Urothelium cell line (cell line): ENCODE measurements at regions not wholly inside any gene's neighbourhood (a gene's known extent, or its start where the extent isn't known, plus 50 kb on each side); places are given as distances from the start of the nearest gene placed in this dataset.
"Not testable (repeated sequence)": the region's sequence is repeated elsewhere in the genome, so short reads cannot be mapped to it uniquely, and the experiment has no call there.

Experiments
- DNase-seq: peaks from one replicate; pipeline ENCODE4 v3.0.0; 2011; ENCODE audit warnings: low spot score, mixed read lengths
- FAIRE-seq: peaks from 2 replicates; lab custom pipeline; 2011; peaks lifted over from hg19 to GRCh38; lab: Jason Lieb, UNC

GRCh38 chr14:71236487-71236886, 329.2 kb downstream of the PCNX1 start:
- DNase-seq (no peak), FAIRE-seq (no peak)

GRCh38 chr14:71237556-71237955, 330.3 kb downstream of the PCNX1 start:
- DNase-seq = no peak
- no peak for FAIRE-seq

- DNase-seq (no peak), FAIRE-seq (peak; percentile 90)
These were observed 331.6 kb downstream of the PCNX1 start for GRCh38 chr14:71238835-71239234.

- FAIRE-seq = peak; percentile 56
These were observed 332.9 kb downstream of the PCNX1 start for GRCh38 chr14:71240171-71240570.

GRCh38 chr14:71240866-71241520, 333.7 kb downstream of the PCNX1 start:
- FAIRE-seq (no peak), DNase-seq (no peak)

More at GRCh38 chr14:71240171-71240570, 332.9 kb downstream of the PCNX1 start:
- no peak for DNase-seq

GRCh38 chr14:71242237-71242748, 335.0 kb downstream of the PCNX1 start:
- no peak for DNase-seq
- FAIRE-seq = peak; percentile 55

- FAIRE-seq (no peak), DNase-seq (no peak)
These were observed 336.4 kb downstream of the PCNX1 start for GRCh38 chr14:71243697-71244096.

- FAIRE-seq (no peak), DNase-seq (no peak)
These were observed 337.1 kb downstream of the PCNX1 start for GRCh38 chr14:71244341-71244740.

- no peak for DNase-seq
- FAIRE-seq = peak; percentile 40
These were observed 338.6 kb downstream of the PCNX1 start for GRCh38 chr14:71245659-71246361.

GRCh38 chr14:71246539-71246938, 339.3 kb downstream of the PCNX1 start:
- no peak for DNase-seq

GRCh38 chr14:71247106-71247505, 339.8 kb downstream of the PCNX1 start:
- FAIRE-seq (no peak), DNase-seq (no peak)

More at GRCh38 chr14:71246539-71246938, 339.3 kb downstream of the PCNX1 start:
- peak; percentile 23 for FAIRE-seq

- no peak for DNase-seq
- FAIRE-seq = no peak
These were observed 340.9 kb downstream of the PCNX1 start for GRCh38 chr14:71248194-71248593.

GRCh38 chr14:71250347-71250746, 343.1 kb downstream of the PCNX1 start:
- DNase-seq = no peak
- FAIRE-seq = no peak

- no peak for DNase-seq
- FAIRE-seq = no peak
These were observed 343.5 kb downstream of the PCNX1 start for GRCh38 chr14:71250791-71251190.

GRCh38 chr14:71254091-71254719, 346.9 kb downstream of the PCNX1 start:
- DNase-seq, FAIRE-seq: not testable (repeated sequence)

- FAIRE-seq = no peak
- no peak for DNase-seq
These were observed 353.9 kb downstream of the PCNX1 start for GRCh38 chr14:71261206-71261605.

GRCh38 chr14:71262441-71262840, 355.2 kb downstream of the PCNX1 start:
- FAIRE-seq (peak; percentile 9), DNase-seq (no peak)

GRCh38 chr14:71264260-71264659, 357.0 kb downstream of the PCNX1 start:
- FAIRE-seq (peak; percentile 42), DNase-seq (no peak)

GRCh38 chr14:71267007-71267513, 359.8 kb downstream of the PCNX1 start:
- peak; percentile 69 for FAIRE-seq

GRCh38 chr14:71267691-71268090, 360.4 kb downstream of the PCNX1 start:
- FAIRE-seq (no peak), DNase-seq (no peak)

More at GRCh38 chr14:71267007-71267513, 359.8 kb downstream of the PCNX1 start:
- DNase-seq = no peak

GRCh38 chr14:71270111-71270510, 362.9 kb downstream of the PCNX1 start:
- DNase-seq (no peak), FAIRE-seq (peak; percentile 71)
